Activated CD8-positive, alpha-beta memory T cell treated with anti-CD3 and anti-CD28 coated beads, Interleukin-2, amount 50 U/mL, for 1 hour (primary cell): ENCODE measurements at regions not wholly inside any gene's neighbourhood (a gene's known extent, or its start where the extent isn't known, plus 50 kb on each side); places are given as distances from the start of the nearest gene placed in this dataset.

ENCODE experiments used
- DNase-seq: peaks from one replicate; pipeline ENCODE4 v3.0.0-alpha.2; 2020; ENCODE audit errors: extremely low read depth

DNA sequence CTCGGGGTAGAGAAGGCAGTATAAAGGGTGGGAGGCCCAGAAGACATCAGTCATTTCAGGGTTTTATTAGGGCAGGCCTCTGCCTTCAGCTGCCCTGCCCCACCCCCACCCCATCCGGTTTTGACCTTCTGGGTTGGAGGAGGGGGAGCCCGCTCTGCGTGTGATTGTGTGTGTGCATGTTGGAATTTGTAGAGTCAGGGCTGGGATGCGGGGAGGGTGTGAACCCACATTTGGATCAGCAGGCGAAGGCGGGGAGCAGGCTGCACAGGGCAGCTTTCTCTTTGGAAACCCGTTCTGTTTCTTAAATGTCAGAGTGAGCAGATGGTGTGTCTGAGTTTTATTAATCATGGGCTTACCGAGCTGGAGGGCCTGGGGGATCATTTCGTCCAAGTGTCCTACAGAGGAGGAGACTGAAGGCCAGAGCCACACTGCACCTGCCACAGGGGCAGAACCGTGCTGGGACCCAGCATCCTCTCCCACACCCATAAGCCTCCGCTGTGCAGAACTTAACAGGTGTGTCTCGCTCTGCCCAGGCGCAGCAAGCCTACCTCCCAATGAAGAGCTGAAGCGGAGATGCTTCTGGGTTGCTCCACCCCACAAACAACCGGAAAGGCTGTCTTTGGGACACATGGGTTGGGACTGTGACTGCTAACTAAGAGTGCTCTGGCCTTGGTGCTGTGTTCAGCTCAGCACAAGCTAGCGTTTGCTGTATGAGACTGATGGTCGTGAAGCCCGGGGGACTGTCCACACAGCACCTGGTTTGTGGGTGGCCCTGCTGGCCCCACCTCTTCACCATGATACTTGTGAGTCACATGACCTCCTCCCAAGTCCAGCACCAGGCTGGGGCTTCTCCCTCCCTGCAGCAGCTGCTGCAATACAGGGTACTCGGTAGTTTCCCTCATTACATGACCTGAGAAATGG, 70.9 kb upstream of the GSE1 start:
- DNase-seq = no peak

DNA sequence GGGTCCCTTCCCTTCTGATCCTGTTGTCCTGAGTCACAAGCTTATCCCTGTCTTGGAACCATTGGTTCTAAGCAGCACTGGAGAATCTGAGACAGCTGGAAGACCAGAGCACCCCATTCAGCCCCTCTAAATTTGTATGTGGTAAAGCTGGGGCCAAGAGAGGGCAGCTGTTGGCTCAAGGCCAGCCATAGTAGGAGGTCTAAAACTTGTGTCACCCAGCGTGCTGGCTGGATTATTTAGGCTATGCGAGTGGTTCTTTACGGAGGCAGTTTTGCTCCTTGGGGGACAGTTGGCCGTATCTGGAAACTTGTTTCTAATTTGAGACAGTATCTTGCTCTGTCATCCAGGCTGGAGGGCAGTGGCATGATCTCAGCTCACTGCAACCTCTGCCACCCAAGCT, 69.6 kb upstream of the GSE1 start:
- no peak for DNase-seq

DNA sequence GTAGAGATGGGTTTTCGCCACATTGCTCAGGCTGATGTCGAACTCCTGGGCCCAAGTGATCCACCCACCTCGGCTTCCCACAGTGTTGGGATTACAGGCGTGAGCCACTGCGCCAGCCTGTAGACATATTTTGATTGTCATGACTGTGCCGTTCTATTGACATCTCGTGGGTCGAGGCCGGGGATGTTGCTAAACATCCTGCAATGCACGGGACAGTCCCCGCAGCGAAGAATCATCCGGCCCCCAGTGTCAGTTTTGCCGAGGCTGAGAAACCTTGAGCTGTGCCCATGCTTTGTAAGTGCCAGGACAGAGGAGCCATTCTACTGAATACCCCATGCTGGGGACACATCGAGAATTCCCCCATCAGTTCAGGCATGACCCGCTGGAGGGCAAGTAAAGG, 69.1 kb upstream of the GSE1 start:
- no peak for DNase-seq

DNA sequence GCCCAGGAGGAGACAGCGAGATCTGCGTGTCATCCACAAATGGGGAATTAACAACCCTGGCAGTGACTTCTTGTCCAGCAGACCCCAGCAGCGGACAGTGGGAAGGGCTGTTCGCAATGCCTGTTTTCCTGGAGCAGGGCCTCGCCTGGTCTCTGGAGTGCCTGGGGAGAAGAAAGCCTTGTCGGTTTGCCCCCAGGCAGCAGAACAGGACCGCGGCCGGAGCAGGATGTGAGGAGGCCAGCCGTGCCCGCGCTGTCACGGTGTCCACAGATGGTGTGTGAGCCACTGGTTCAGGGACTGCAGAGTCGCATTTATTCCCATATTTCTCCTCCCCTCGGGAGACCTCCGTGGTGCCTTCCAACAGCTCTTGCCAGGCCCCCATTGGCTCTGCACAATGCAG, 68.5 kb upstream of the GSE1 start:
- DNase-seq = no peak

DNA sequence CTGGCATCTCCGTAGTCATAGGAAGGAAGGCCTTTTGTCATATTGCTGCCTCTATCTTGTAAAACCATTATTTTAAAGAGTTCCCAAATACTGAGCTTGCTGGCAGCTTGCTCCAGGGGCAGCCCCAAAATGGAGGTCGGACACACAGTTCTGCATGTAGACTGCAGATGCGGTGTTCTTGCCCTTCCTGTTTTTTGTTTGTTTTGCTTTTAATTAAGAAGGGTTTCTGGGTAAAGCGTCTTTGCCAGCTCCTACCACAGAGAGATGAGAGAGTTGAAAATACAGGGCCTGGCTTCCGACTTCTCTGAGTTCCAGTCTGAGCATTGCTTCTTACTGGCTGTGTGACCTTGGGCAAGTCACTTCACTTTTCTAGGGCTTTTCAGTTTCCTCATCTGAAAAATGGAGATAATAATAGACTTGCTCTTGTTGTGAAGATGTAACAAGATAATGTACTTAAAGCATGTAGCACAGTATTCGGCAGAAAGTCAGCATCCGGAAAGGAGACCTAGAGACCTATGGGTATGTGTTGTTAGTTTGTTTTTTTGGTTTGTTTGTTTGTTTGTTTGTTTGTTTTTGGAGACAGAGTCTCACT, 67.8 kb upstream of the GSE1 start:
- no peak for DNase-seq

DNA sequence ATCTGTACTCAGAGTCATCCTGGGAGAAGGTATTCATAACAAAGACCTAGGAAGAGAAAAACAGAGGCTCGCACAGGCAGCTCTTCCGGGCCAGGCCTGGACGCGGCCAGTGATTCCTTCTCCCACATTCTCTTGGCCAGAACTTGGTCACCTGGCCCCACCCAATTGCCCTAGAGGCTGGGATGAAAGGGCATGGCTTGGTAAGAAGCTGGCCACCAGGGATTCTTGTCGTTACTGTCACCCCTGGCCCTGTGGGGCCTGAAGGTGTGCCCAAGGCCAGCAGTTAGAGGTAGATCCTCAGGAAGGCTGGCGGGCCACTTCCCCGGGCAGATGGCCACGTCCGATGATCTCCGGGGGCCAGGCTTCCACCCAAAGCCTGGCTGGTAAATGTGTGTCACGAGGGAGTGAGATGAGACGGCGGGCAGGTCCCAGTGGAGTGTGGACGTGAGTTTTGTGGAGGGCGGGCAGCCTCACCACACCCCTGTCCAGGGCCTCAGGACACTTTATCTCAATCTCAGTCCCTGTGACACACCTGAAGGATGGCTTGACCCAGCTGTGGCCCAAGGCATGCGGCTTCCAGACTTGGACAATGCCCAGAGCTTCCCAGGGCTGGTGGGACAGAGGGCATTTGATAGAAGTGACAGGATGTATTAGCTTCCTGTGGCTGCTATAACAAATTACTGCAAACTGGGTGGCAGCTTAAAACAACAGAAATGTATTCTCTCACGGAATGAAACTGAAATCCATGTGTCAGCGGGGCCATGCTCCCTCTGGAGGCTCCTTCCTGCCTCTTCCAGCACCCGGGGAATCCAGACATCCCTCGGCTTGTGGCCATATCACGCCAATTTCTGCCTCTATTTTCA, 66.3 kb upstream of the GSE1 start:
- no peak for DNase-seq

DNA sequence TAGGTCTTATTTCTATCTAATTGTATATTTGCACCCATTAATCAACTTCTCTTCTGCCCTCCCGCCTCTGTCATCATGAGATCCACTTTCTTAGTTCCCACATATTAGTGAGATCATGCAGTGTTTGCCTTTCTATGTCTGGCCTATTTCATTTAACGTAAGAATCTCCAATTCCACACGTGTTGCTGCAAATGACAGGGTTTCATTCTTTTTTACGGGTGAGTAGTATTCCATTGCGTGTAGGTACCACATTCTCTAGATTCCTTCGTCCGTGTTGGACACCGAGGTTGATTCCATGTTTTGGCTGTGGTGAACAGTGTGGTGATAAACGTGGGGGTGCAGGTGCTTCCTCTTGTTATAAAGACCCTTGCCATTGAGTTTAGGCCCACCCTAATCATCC, 64.7 kb upstream of the GSE1 start:
- no peak for DNase-seq

DNA sequence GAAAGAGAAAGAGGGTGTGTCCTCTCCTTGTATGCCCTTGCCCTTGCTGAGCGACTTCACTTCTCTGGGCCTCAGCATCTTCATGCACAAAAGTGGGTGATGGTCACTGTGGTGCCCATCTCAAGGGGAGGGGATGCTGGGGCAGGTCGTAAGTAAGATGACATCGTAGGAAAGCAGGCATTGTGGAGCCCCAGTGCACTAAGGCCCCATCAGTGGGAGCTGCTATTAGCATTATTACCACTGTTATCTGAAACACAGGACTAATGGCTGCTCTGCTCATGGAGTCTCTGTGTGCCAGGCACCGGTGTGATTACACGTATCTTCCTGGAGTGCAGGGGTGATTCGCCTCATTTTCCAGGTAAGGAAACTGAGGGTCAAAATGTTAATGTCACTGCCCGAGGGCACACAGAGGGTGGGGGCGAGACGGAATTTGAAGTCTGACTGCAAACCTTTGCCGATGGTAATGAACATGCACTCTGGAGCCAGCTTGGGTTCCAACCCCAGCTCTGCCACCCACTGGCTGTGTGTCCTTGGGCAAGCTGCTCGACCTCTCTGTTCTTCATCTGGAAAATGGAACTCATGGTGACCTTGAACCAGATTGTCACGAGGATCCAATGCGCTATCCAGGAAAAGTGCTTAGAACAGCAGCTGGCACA, 63.2 kb upstream of the GSE1 start:
- no peak for DNase-seq

DNA sequence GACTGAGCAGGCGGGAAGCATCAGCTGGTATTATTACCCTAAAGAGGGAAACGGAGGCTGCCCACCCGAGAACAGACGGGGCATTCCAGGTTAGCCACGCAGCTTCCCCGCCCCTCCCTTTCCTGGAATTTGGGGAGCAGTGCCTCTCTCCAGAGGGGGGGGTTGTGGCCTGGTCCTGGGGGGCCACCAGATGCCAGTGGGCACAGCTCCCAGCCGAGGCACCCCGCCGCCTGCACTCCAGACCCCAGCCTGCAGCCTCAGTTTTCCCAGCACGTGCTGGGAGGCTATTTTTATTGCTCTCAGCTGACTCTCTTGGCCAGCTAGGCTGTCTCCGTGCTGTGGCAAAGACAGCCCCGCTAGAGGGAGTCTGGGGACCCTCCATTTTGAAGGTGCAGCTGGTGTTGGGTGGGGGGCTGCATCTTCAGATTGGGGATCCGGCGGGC, 62.7 kb upstream of the GSE1 start:
- no peak for DNase-seq

DNA sequence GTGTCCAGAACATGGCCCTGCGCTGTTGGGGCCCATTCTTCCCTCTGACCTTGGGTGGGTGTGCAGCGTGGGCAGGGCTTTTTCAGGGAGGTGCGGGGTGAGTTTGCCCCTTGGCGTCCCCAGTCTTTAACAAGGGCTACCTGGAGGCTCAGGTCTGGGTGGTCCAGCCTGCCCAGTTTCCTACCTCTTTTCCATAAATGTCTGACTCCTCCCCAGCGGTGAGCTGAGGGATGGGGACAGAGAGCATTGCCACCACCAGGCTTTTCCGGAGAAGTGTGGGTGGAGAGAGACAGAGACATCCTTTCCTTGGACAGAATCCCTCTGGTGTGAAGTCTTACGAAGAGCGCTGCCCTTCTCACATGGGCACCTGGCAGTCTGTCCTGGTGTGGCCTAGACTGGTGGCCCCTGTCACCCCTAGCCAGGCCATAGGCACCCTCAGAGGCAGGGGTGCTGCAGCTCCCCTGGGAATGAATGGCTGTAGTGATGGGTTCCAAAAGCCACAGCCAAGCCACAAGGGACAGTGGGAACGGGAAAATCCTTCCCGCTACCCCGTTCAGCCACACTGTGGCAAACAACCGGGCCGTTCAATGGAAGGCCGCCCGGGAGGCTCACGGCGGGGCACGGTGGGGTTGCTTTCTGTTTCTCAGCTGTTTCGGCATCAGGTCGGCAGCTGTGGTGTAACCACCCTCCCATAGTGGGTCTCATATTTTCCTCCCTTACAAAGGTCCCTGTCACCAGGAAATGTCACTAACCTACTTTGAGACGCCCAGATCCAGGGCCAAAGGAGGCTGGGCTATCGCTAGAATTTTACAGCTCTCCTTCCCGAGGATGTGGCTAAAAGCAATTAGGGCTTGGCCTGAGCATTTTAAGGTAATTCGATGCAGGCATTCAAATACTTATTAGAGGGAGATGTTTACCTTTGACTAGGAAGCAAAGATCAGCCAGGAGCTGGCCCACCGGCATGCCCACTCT, 61.9 kb upstream of the GSE1 start:
- DNase-seq = no peak

DNA sequence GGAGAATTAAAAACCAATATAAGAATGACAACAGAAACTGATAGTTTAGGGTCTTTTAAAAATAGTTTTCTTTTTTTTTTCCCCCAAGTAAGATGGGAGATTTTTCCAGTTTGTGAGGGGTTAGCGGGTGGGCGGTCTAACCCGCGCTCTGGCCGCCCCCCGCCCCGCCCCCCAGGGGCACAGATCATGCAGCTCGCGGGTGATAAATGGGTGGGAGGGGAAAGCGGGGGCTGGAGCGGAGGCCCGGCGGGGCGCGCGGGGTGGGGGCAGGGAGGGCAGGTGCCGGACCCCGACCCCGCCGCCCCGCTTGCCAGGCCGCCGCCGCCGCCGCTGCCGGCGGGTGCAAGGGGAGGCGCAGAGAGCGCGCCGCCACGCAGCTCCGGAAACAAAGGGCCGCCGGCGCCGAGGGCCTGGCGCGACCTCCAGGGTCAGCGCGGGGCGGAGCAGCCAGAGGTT, 60.1 kb upstream of the GSE1 start:
- DNase-seq = no peak

DNA sequence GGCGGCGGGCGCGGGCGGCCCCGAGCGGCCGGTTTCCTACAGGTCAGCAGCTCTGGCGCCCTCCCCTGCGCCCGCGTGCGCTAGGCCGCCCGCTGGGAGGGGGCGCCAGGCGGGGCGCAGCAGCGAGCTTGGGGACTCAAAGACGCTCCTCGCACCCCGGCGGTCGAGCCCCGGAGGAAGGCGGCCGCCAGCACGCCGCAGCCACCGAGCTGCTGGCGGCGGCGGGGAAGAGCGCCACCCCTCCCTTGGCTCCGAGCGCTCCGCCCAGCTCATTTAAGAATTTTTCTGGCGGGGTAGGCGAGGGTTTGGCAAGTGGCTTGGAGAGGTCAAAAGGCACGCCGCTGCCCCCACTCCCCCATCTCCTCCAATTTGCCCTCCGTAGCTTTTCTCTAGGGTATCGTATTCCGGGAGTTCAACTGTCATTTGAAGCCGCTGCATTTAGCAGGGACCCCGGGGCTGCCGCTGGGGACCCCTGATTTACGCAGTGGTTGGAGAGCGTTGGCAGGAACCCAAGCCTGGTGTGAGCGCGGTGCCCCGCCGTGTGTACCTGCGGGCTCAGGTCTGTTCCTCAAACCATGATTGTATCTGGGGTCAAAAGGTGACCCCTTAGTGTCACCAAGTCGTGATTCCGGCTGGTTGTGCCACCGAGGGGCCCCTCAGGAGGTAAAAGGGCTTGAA, 59.5 kb upstream of the GSE1 start:
- DNase-seq = no peak

DNA sequence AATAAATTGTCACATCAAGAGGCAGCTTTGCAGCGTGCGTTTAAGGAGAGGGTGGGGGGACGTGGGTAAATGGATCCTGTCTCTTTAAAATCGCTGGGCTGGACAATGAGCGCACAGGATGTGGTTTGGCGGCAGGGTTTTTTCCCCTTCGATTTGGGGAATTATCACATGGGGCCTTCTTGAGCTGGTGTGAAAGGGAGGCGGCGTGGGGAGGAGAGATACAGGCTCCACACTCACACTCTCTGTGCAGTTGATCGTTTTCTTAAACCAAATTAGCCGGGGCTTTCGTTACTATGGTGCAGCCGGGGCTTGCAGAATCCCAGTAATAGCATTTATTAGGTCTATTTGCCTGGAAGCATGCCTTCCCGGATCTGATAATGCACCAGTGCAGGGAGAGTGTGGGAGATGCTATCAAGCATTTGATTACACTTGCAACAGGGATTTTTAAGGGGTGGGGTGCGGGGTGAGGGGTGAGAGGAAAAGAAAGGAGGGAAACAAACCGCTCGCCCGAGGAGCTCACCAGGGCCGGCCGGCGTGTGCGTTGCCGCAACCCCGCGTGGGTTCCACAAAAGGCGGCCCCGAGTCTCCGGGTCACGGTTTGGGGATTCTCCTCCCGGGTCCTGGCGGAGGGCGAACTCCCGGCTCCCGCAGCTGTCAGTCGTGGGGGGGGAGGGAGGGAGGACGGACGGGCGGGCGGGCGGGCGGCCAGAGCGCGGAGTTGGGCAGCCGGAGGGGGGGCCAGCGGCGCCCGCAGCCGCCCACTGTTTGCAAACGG, 58.8 kb upstream of the GSE1 start:
- no peak for DNase-seq

DNA sequence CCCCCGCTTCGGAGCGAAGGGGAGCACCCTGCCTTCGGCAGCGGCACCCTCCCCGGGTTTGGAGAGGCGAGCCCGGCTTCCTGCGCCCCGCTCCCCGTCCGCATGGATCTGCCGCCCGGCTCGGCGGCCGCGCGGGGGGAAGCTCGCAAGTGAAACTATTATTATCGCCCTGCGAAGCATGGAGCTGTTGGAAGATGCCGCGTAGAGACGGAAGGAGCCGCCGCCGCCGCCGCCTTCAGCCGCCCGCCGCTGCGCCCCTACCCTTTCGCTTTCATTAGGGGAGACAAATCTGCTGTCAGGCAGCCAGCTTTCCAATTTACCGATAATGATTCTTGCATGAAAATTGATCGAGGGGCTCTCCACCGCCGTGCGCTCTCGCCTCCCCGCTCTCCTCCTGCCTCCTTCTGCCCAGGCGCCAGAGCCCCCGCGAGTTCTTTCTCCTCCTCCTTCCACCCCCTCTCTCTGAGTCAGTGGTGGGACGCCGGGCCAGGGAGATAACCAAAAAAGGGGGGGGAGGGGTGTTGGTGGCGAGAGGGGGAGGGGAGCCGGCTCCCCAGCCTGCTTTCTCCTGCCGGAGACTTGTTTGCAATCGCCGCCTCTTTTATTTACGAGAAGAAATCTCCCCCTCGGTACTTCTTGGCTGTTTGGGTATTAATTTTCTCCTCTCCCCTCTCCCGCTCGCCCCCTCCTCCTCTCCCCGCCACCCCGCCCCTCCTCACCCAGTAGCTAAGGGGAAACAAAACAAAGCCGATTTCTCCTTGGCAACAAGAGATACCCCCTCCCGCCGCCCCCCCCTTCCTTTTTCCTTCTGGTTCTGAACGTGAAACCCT, 58.0 kb upstream of the GSE1 start:
- DNase-seq = no peak

DNA sequence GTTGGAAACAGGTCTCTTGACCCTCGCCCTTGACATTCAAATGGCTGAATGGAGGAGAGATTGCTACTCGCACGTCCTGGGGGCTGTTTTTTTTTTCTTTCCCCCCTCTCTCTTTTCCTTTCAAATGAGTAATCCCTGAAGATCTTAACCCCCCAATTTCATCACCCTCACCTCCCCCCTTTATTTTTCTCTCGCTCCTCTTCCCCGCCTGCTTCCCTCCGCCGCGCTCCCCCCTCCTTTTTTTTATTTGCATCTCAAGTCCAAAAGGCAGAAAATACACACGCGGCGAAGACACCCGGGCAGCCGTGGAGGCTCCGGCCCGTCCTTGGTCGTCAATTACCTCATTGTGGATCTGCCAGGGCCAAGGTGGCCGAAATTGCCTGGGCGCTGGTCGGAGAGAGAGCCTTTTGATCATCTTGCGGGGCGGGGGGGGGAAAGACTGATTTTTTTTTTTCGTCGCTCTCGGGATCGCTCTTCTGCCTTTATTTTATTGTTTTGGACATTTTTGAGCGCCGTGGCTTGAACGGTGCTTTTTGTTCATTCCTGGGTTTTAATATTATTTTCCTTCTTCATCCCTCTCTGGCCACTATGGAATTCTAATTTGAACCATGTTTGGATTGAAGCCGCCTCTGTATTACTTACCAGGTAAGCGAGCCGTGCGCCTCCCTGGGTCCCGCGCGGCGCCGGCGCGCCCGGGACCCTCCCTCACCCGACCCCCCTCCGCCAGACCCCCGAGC, 57.2 kb upstream of the GSE1 start:
- no peak for DNase-seq

DNA sequence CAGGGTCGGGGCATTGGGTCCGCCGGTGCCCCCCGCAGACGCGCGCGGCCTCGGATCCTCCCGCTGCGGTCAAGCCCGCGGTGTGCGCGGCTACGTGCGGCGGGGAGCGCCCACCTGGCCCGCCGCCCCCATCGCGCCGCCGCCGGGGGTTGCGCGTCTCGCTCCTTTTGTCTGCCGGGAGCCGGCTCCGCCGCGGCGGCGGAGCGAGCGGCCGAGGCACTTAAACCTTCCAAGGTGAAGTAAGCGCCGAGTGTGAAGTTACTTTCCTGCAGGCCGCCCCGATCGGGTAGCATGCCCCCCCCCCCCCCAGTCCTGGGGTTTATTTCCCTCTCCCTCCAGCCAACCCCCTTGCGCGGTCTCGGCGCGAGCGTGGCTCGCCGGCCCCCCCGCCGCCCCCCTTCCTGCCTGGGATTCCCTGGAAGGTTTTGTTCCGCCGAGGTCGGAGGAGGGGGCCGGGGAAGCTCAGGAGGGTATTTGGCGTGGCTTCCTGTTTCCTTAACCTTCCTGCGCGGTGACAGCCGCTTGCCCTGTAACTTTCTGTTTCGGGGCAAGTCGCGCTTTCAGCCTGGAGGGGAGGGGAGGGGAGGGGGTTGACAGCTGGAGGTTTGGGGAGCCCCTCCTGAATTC, 56.6 kb upstream of the GSE1 start:
- DNase-seq = no peak
